Ascending aorta (tissue), 2 donors: ENCODE measurements at regions not wholly inside any gene's neighbourhood (a gene's known extent, or its start where the extent isn't known, plus 50 kb on each side); places are given as distances from the start of the nearest gene placed in this dataset.
"Not testable (repeated sequence)": the region's sequence is repeated elsewhere in the genome, so short reads cannot be mapped to it uniquely, and the experiment has no call there.

Experiments used
- DNase-seq, 2 donors: peaks; one replicate each; pipeline ENCODE4 v3.0.0-alpha.2; 2019; ENCODE audit warnings: low spot score in 2 of 2
- H3K27ac ChIP-seq, 2 donors: fragments of 200-600 bp; sonication (generic); one replicate each; pipeline ENCODE4 v1.5.1; 2016 to 2017; ENCODE audit warnings: mild to moderate bottlenecking in 1 of 2
- H3K27me3 ChIP-seq: fragments of 200-600 bp; sonication (generic); one replicate; pipeline ENCODE4 v1.5.1; 2017
- H3K36me3 ChIP-seq, 2 donors: fragments of 200-600 bp; sonication (generic); one replicate each; pipeline ENCODE4 v1.5.1; 2016
- H3K4me1 ChIP-seq, 2 donors: fragments of 200-600 bp; sonication (generic); one replicate each; pipeline ENCODE4 v1.5.1; 2016 to 2017; ENCODE audit warnings: mild to moderate bottlenecking in 1 of 2
- H3K4me3 ChIP-seq, 2 donors: fragments of 200-600 bp; sonication (generic); one replicate each; pipeline ENCODE4 v1.5.1; 2016 to 2017; ENCODE audit warnings: mild to moderate bottlenecking in 1 of 2
- H3K9me3 ChIP-seq, 2 donors: fragments of 200-600 bp; sonication (generic); one replicate each; pipeline ENCODE4 v1.5.1; 2016
- CTCF ChIP-seq, 3 experiments: fragments of 200-600 bp in 2 of 3; fragments of 450-650 bp in 1 of 3; sonication (generic) in 2 of 3; IDR thresholded peaks; one replicate each; pipeline ENCODE4 v1.5.1; 2016 to 2019; ENCODE audit warnings: antibody characterized with exemption in 3 of 3, mild to moderate bottlenecking in 1 of 3, moderate library complexity in 1 of 3
- intact Hi-C: fragments of 100-400 bp; cut with DNase I; formaldehyde crosslinking; loops from one replicate; pipeline ENCODE4 v1.15.1; 2023

DNA sequence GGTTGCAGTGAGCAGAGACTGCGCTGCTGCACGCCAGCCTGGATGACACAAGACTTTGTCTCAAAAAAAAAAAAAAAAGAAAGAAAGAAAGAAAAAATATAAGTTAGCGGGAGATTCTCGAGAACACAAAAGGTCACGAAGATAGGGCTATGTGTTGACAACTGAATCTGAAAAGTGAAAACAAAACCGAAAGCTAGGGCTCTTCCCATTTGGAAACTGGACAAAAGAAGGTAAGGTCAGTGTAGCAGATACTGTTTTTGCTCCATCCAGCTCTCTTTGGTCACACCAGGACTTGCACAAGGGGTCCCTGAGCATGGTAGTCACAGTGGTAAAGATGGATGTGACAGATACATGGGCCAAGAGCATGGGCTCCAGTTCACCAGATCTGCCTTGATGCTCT lies 60.4 kb upstream of the MAP10 start:
- intact Hi-C loops = no loop called here

GRCh38 chr1:232745698-232746097 lies 59.5 kb upstream of the MAP10 start:
- H3K27ac ChIP-seq, intact Hi-C loops, H3K4me1 ChIP-seq, H3K36me3 ChIP-seq, H3K27me3 ChIP-seq, H3K4me3 ChIP-seq, DNase-seq: not testable (repeated sequence)
- H3K9me3 ChIP-seq = peaks cover 0 to 23% of the 10 kb centered on the region in 2 donors

More for the DNA sequence above, 60.4 kb upstream of the MAP10 start:
- Histone ChIP-seq H3K4me3 (no peak overlapping the region), H3K4me1 (no peaks in the 10 kb centered on the region), H3K27me3 (no peaks in the 10 kb centered on the region), H3K27ac (no peak overlapping the region), H3K9me3 (peaks cover 0 to 17% of the 10 kb centered on the region in 2 donors), H3K36me3 (no peaks in the 10 kb centered on the region)
- no peak for DNase-seq
- no peak for TF ChIP-seq CTCF (IDR thresholded peaks at IDR 0.05)

- Histone ChIP-seq H3K4me3 (no peak overlapping the region), H3K27ac (no peak overlapping the region), H3K27me3 (no peaks in the 10 kb centered on the region), H3K4me1 (no peaks in the 10 kb centered on the region), H3K36me3 (no peaks in the 10 kb centered on the region), H3K9me3 (peaks cover 0 to 23% of the 10 kb centered on the region in 2 donors)
- intact Hi-C loops = no loop called here
- DNase-seq = no peak
- TF ChIP-seq CTCF (IDR thresholded peaks at IDR 0.05) = no peak
Measured at GRCh38 chr1:232748910-232749368, 56.3 kb upstream of the MAP10 start.

- no peak for TF ChIP-seq CTCF (IDR thresholded peaks at IDR 0.05)
- intact Hi-C loops = no loop called here
- no peaks in the 10 kb centered on the region for H3K27me3 ChIP-seq
- no peak overlapping the region for H3K4me3 ChIP-seq
- H3K27ac ChIP-seq = no peak overlapping the region
- H3K9me3 ChIP-seq = peaks cover 0 to 23% of the 10 kb centered on the region in 2 donors
- H3K36me3 ChIP-seq = no peaks in the 10 kb centered on the region
- H3K4me1 ChIP-seq = no peaks in the 10 kb centered on the region
- DNase-seq = no peak
Measured at GRCh38 chr1:232751393-232752140, 53.6 kb upstream of the MAP10 start.

GRCh38 chr1:232752365-232752764 lies 52.9 kb upstream of the MAP10 start:
- intact Hi-C loops = no loop called here
- no peak for DNase-seq
- Histone ChIP-seq H3K27me3 (no peaks in the 10 kb centered on the region), H3K4me1 (no peaks in the 10 kb centered on the region), H3K4me3 (no peak overlapping the region), H3K27ac (no peak overlapping the region), H3K36me3 (no peaks in the 10 kb centered on the region), H3K9me3 (peaks cover 0 to 23% of the 10 kb centered on the region in 2 donors)
- no peak for TF ChIP-seq CTCF (IDR thresholded peaks at IDR 0.05)

GRCh38 chr1:232754930-232755329 lies 50.3 kb upstream of the MAP10 start:
- no peaks in the 10 kb centered on the region for H3K4me1 ChIP-seq
- no peak overlapping the region for H3K27ac ChIP-seq
- no peaks in the 10 kb centered on the region for H3K27me3 ChIP-seq
- intact Hi-C loops = no loop called here
- H3K9me3 ChIP-seq = peaks cover 0 to 5% of the 10 kb centered on the region in 2 donors
- no peaks in the 10 kb centered on the region for H3K36me3 ChIP-seq
- H3K4me3 ChIP-seq = no peak overlapping the region
- no peak for DNase-seq
- no peak for TF ChIP-seq CTCF (IDR thresholded peaks at IDR 0.05)
